GM19372 (cell line): ENCODE measurements at regions not wholly inside any gene's neighbourhood (a gene's known extent, or its start where the extent isn't known, plus 50 kb on each side); places are given as distances from the start of the nearest gene placed in this dataset.
"Not testable (repeated sequence)": the region's sequence is repeated elsewhere in the genome, so short reads cannot be mapped to it uniquely, and the experiment has no call there.

Experiments used
- ATAC-seq: cut with Tn5 transposase; IDR thresholded peaks from one replicate; pipeline ENCODE4 v1.9.1; 2021; ENCODE audit warnings: mild to moderate bottlenecking, low read depth, moderate library complexity; ENCODE audit not compliant: unreplicated experiment

GRCh38 chr2:166651080-166651675 is 157.1 kb upstream of the SCN7A start:
- no peak for ATAC-seq

GRCh38 chr2:166647935-166648334 is 153.9 kb upstream of the SCN7A start:
- ATAC-seq = no peak

- no peak for ATAC-seq
These were observed 149.9 kb upstream of the SCN7A start for GRCh38 chr2:166643980-166644379.

- ATAC-seq = not testable (repeated sequence)
These were observed 147.5 kb upstream of the SCN7A start for GRCh38 chr2:166641516-166641915.

GRCh38 chr2:166637051-166637450 is 143.0 kb upstream of the SCN7A start:
- no peak for ATAC-seq

GRCh38 chr2:166634706-166635105 is 140.7 kb upstream of the SCN7A start:
- no peak for ATAC-seq

GRCh38 chr2:166632616-166633015 is 138.6 kb upstream of the SCN7A start:
- no peak for ATAC-seq

- no peak for ATAC-seq
These were observed 134.6 kb upstream of the SCN7A start for GRCh38 chr2:166628478-166629136.

- ATAC-seq = no peak
These were observed 133.8 kb upstream of the SCN7A start for GRCh38 chr2:166627893-166628292.

GRCh38 chr2:166625670-166626069 is 131.6 kb upstream of the SCN7A start:
- no peak for ATAC-seq

GRCh38 chr2:166614503-166614902 is 120.5 kb upstream of the SCN7A start:
- ATAC-seq = no peak

GRCh38 chr2:166614029-166614428 is 120.0 kb upstream of the SCN7A start:
- ATAC-seq = no peak

- ATAC-seq = no peak
These were observed 119.2 kb upstream of the SCN7A start for GRCh38 chr2:166613226-166613625.

GRCh38 chr2:166612214-166612613 is 118.2 kb upstream of the SCN7A start:
- ATAC-seq = no peak

- no peak for ATAC-seq
These were observed 116.9 kb upstream of the SCN7A start for GRCh38 chr2:166610913-166611305.

GRCh38 chr2:166610180-166610912 is 116.3 kb upstream of the SCN7A start:
- ATAC-seq = no peak

- ATAC-seq = no peak
These were observed 115.3 kb upstream of the SCN7A start for GRCh38 chr2:166609183-166609959.

GRCh38 chr2:166607880-166608279 is 113.8 kb upstream of the SCN7A start:
- no peak for ATAC-seq

GRCh38 chr2:166593403-166593802 is 99.4 kb upstream of the SCN7A start:
- ATAC-seq = no peak

GRCh38 chr2:166592750-166593149 is 98.7 kb upstream of the SCN7A start:
- no peak for ATAC-seq

GRCh38 chr2:166591226-166591625 is 97.2 kb upstream of the SCN7A start:
- ATAC-seq = no peak
